GM18520 (cell line): ENCODE measurements at regions not wholly inside any gene's neighbourhood (a gene's known extent, or its start where the extent isn't known, plus 50 kb on each side); places are given as distances from the start of the nearest gene placed in this dataset.

Source experiments
- ATAC-seq: cut with Tn5 transposase; IDR thresholded peaks from one replicate; pipeline ENCODE4 v1.9.1; 2021; ENCODE audit not compliant: unreplicated experiment

DNA sequence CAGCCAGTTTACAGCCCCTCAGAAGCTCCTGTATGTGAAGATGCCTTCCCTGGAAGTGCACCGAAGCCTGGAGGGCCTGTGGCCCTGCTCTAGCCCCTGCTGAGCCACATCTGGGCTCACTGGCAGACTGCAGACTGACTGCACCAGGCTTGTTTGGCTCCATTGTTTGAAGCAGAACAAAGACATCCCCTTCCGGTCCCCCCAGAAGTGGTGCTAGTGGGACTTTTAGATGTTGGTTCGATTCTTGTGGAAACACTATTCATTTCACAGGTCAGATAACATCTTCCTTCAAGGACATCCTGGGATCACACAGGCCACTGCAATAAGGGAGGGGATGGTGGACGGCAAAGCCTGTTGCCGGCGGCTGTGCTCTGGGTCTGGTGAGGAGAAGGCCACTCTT lies 57.8 kb upstream of the CBLN2 start:
- no peak for ATAC-seq

GRCh38 chr18:72601481-72601880 lies 57.3 kb upstream of the CBLN2 start:
- ATAC-seq: no peak
